ENCODE measurements at regions not wholly inside any gene's neighbourhood (a gene's known extent, or its start where the extent isn't known, plus 50 kb on each side); places are given as distances from the start of the nearest gene placed in this dataset.

- no peak for TF ChIP-seq CTCF (IDR thresholded peaks at IDR 0.05; ENCODE audit: insufficient read depth, low read depth, low read length, missing control alignments)
- DNase-seq (ENCODE audit: low read depth), result no peak
- H3K4me3 ChIP-seq (ENCODE audit: low read depth, low read length), result no peak overlapping the region
These were observed 53.4 kb downstream of the FOXB1 start for GRCh38 chr15:60057554-60057953.

- DNase-seq (ENCODE audit: low read depth), result no peak
- TF ChIP-seq CTCF (IDR thresholded peaks at IDR 0.05; ENCODE audit: insufficient read depth, low read depth, low read length, missing control alignments), result no peak
- H3K4me3 ChIP-seq (ENCODE audit: low read depth, low read length), result no peak overlapping the region
These were observed 55.1 kb downstream of the FOXB1 start for GRCh38 chr15:60059186-60059585.

GRCh38 chr15:60061758-60062157, 57.6 kb downstream of the FOXB1 start:
- TF ChIP-seq CTCF (IDR thresholded peaks at IDR 0.05; ENCODE audit: insufficient read depth, low read depth, low read length, missing control alignments), result no peak
- no peak for DNase-seq (ENCODE audit: low read depth)
- H3K4me3 ChIP-seq (ENCODE audit: low read depth, low read length), result no peak overlapping the region

GRCh38 chr15:60062826-60063225, 58.7 kb downstream of the FOXB1 start:
- H3K4me3 ChIP-seq (ENCODE audit: low read depth, low read length), result no peak overlapping the region
- TF ChIP-seq CTCF (IDR thresholded peaks at IDR 0.05; ENCODE audit: insufficient read depth, low read depth, low read length, missing control alignments), result no peak
- DNase-seq (ENCODE audit: low read depth), result no peak

- no peak overlapping the region for H3K4me3 ChIP-seq (ENCODE audit: low read depth, low read length)
- no peak for DNase-seq (ENCODE audit: low read depth)
- TF ChIP-seq CTCF (IDR thresholded peaks at IDR 0.05; ENCODE audit: insufficient read depth, low read depth, low read length, missing control alignments), result no peak
These were observed 61.8 kb downstream of the FOXB1 start for GRCh38 chr15:60065951-60066350.

- TF ChIP-seq CTCF (IDR thresholded peaks at IDR 0.05; ENCODE audit: insufficient read depth, low read depth, low read length, missing control alignments), result no peak
- no peak for DNase-seq (ENCODE audit: low read depth)
- H3K4me3 ChIP-seq (ENCODE audit: low read depth, low read length), result no peak overlapping the region
These were observed 66.9 kb downstream of the FOXB1 start for GRCh38 chr15:60070838-60071493.

GRCh38 chr15:60072826-60073465, 68.8 kb downstream of the FOXB1 start:
- TF ChIP-seq CTCF (IDR thresholded peaks at IDR 0.05; ENCODE audit: insufficient read depth, low read depth, low read length, missing control alignments), result no peak
- no peak overlapping the region for H3K4me3 ChIP-seq (ENCODE audit: low read depth, low read length)
- no peak for DNase-seq (ENCODE audit: low read depth)
